ENCODE measurements at regions not wholly inside any gene's neighbourhood (a gene's known extent, or its start where the extent isn't known, plus 50 kb on each side); places are given as distances from the start of the nearest gene placed in this dataset.

DNA sequence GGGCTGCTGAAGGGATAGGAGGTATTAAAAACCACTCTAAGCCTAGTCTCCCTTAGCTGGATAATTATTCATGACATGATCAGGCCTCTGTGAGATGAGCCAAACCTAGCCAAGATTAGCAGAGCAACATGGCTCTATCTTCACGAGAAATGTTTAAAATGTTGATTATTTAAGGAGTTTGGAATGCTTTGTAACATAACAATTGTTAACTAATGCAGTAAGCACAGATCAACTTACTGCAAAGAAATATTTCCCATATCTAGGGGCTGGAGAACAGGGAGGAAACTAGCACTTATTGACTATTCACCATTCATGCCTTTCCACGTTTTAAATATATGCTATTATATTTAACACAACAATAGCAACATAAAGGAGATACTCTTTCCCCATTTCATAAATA lies 833.7 kb upstream of the CHAC2 start:
- ATAC-seq (replicated peaks in 1 of 4): no peak
- Histone ChIP-seq H3K4me1 (ENCODE audit: control insufficient read depth in 1 of 2, extremely low read depth in 1 of 2, insufficient read depth in 2 of 2, low read length in 2 of 2) (no peaks in the 10 kb centered on the region), H3K9me3 (no peaks in the 10 kb centered on the region), H3K27ac (ENCODE audit: low read length) (no peak overlapping the region), H3K4me3 (ENCODE audit: control insufficient read depth in 1 of 2, extremely low read depth in 1 of 2, low read length in 1 of 2) (no peak overlapping the region), H3K27me3 (replicated peaks in 1 of 2; ENCODE audit: control insufficient read depth in 2 of 2, extremely low read depth in 1 of 2, insufficient read depth in 2 of 2, low read length in 1 of 2) (no peaks in the 10 kb centered on the region), H3K36me3 (ENCODE audit: control insufficient read depth in 2 of 2, extremely low read depth in 1 of 2, insufficient read depth in 1 of 2, low read length in 1 of 2) (no peaks in the 10 kb centered on the region)
- CTCF ChIA-PET: no interaction called here
- Mint-ChIP-seq H3K4me1 (no peaks in the 10 kb centered on the region), H3K27ac (no peak overlapping the region), H3K36me3 (no peaks in the 10 kb centered on the region), H3K9me3 (peaks cover 6 to 14% (median 13%) of the 10 kb centered on the region in 3 donors), H3K27me3 (no peaks in the 10 kb centered on the region), H3K4me3 (no peak overlapping the region)
- WGBS (ENCODE audit: insufficient coverage): no CpG with 5 or more reads among the region's 2 CpGs
- POLR2A ChIA-PET: no interaction called here
- DNase-seq: no peak

GRCh38 chr2:52931660-52932059 lies 835.9 kb upstream of the CHAC2 start:
- no peaks in the 10 kb centered on the region for H3K36me3 Mint-ChIP-seq
- peaks cover 6 to 17% (median 14%) of the 10 kb centered on the region in 3 donors for H3K9me3 Mint-ChIP-seq
- no peaks in the 10 kb centered on the region for H3K4me1 ChIP-seq (ENCODE audit: control insufficient read depth in 1 of 2, extremely low read depth in 1 of 2, insufficient read depth in 2 of 2, low read length in 2 of 2)
- CTCF ChIA-PET: no interaction called here
- no peaks in the 10 kb centered on the region for H3K27me3 ChIP-seq (replicated peaks in 1 of 2; ENCODE audit: control insufficient read depth in 2 of 2, extremely low read depth in 1 of 2, insufficient read depth in 2 of 2, low read length in 1 of 2)
- no peak overlapping the region for H3K4me3 Mint-ChIP-seq
- no peaks in the 10 kb centered on the region for H3K9me3 ChIP-seq
- POLR2A ChIA-PET: no interaction called here
- H3K4me1 Mint-ChIP-seq: no peaks in the 10 kb centered on the region
- no peaks in the 10 kb centered on the region for H3K36me3 ChIP-seq (ENCODE audit: control insufficient read depth in 2 of 2, extremely low read depth in 1 of 2, insufficient read depth in 1 of 2, low read length in 1 of 2)
- ATAC-seq (replicated peaks in 1 of 4): no peak
- no peaks in the 10 kb centered on the region for H3K27me3 Mint-ChIP-seq
- no peak for DNase-seq
- no peak overlapping the region for H3K27ac Mint-ChIP-seq
- no CpG with 5 or more reads among the region's 1 CpG for WGBS (ENCODE audit: insufficient coverage)
- no peak overlapping the region for H3K4me3 ChIP-seq (ENCODE audit: control insufficient read depth in 1 of 2, extremely low read depth in 1 of 2, low read length in 1 of 2)
- H3K27ac ChIP-seq (ENCODE audit: low read length): no peak overlapping the region

GRCh38 chr2:52929412-52929811 lies 838.2 kb upstream of the CHAC2 start:
- Mint-ChIP-seq H3K4me3 (no peak overlapping the region), H3K27ac (no peak overlapping the region), H3K36me3 (no peaks in the 10 kb centered on the region), H3K9me3 (peaks cover 9 to 20% (median 18%) of the 10 kb centered on the region in 3 donors), H3K4me1 (no peaks in the 10 kb centered on the region), H3K27me3 (no peaks in the 10 kb centered on the region)
- Histone ChIP-seq H3K27ac (ENCODE audit: low read length) (no peak overlapping the region), H3K9me3 (no peaks in the 10 kb centered on the region), H3K4me1 (ENCODE audit: control insufficient read depth in 1 of 2, extremely low read depth in 1 of 2, insufficient read depth in 2 of 2, low read length in 2 of 2) (no peaks in the 10 kb centered on the region), H3K4me3 (ENCODE audit: control insufficient read depth in 1 of 2, extremely low read depth in 1 of 2, low read length in 1 of 2) (no peak overlapping the region), H3K27me3 (replicated peaks in 1 of 2; ENCODE audit: control insufficient read depth in 2 of 2, extremely low read depth in 1 of 2, insufficient read depth in 2 of 2, low read length in 1 of 2) (no peaks in the 10 kb centered on the region), H3K36me3 (ENCODE audit: control insufficient read depth in 2 of 2, extremely low read depth in 1 of 2, insufficient read depth in 1 of 2, low read length in 1 of 2) (no peaks in the 10 kb centered on the region)
- ChIA-PET CTCF (no interaction called here), POLR2A (no interaction called here)
- WGBS (ENCODE audit: insufficient coverage): 90% methylated on average over 4 of the region's 4 CpGs
- DNase-seq: no peak
- ATAC-seq (replicated peaks in 1 of 4): no peak

GRCh38 chr2:52919673-52920072 lies 847.9 kb upstream of the CHAC2 start:
- WGBS (ENCODE audit: insufficient coverage): 100% methylated on average over 2 of the region's 4 CpGs

GRCh38 chr2:52918551-52918950 lies 849.1 kb upstream of the CHAC2 start:
- Mint-ChIP-seq H3K4me3 (no peak overlapping the region), H3K27me3 (no peaks in the 10 kb centered on the region), H3K36me3 (no peaks in the 10 kb centered on the region), H3K27ac (no peak overlapping the region), H3K4me1 (no peaks in the 10 kb centered on the region), H3K9me3 (no peaks in the 10 kb centered on the region)
- Histone ChIP-seq H3K27me3 (replicated peaks in 1 of 2; ENCODE audit: control insufficient read depth in 2 of 2, extremely low read depth in 1 of 2, insufficient read depth in 2 of 2, low read length in 1 of 2) (no peaks in the 10 kb centered on the region), H3K4me1 (ENCODE audit: control insufficient read depth in 1 of 2, extremely low read depth in 1 of 2, insufficient read depth in 2 of 2, low read length in 2 of 2) (no peaks in the 10 kb centered on the region), H3K36me3 (ENCODE audit: control insufficient read depth in 2 of 2, extremely low read depth in 1 of 2, insufficient read depth in 1 of 2, low read length in 1 of 2) (no peaks in the 10 kb centered on the region), H3K9me3 (no peaks in the 10 kb centered on the region), H3K4me3 (ENCODE audit: control insufficient read depth in 1 of 2, extremely low read depth in 1 of 2, low read length in 1 of 2) (no peak overlapping the region), H3K27ac (ENCODE audit: low read length) (no peak overlapping the region)
- ATAC-seq (replicated peaks in 1 of 4) (no peak), DNase-seq (no peak)
- no CpG with 5 or more reads among the region's 1 CpG for WGBS (ENCODE audit: insufficient coverage)
- CTCF ChIA-PET: no interaction called here
- POLR2A ChIA-PET: no interaction called here

More at GRCh38 chr2:52919673-52920072, 847.9 kb upstream of the CHAC2 start:
- no peak for DNase-seq
- Mint-ChIP-seq H3K27me3 (no peaks in the 10 kb centered on the region), H3K9me3 (peaks cover 0 to 4% (median 3%) of the 10 kb centered on the region in 3 donors), H3K4me3 (no peak overlapping the region), H3K4me1 (no peaks in the 10 kb centered on the region), H3K27ac (no peak overlapping the region), H3K36me3 (no peaks in the 10 kb centered on the region)
- ATAC-seq (replicated peaks in 1 of 4): no peak
- H3K27me3 ChIP-seq (replicated peaks in 1 of 2; ENCODE audit: control insufficient read depth in 2 of 2, extremely low read depth in 1 of 2, insufficient read depth in 2 of 2, low read length in 1 of 2): no peaks in the 10 kb centered on the region
- ChIA-PET POLR2A (no interaction called here), CTCF (no interaction called here)
- no peak overlapping the region for H3K27ac ChIP-seq (ENCODE audit: low read length)
- no peaks in the 10 kb centered on the region for H3K36me3 ChIP-seq (ENCODE audit: control insufficient read depth in 2 of 2, extremely low read depth in 1 of 2, insufficient read depth in 1 of 2, low read length in 1 of 2)
- no peak overlapping the region for H3K4me3 ChIP-seq (ENCODE audit: control insufficient read depth in 1 of 2, extremely low read depth in 1 of 2, low read length in 1 of 2)
- H3K9me3 ChIP-seq: no peaks in the 10 kb centered on the region
- no peaks in the 10 kb centered on the region for H3K4me1 ChIP-seq (ENCODE audit: control insufficient read depth in 1 of 2, extremely low read depth in 1 of 2, insufficient read depth in 2 of 2, low read length in 2 of 2)

DNA sequence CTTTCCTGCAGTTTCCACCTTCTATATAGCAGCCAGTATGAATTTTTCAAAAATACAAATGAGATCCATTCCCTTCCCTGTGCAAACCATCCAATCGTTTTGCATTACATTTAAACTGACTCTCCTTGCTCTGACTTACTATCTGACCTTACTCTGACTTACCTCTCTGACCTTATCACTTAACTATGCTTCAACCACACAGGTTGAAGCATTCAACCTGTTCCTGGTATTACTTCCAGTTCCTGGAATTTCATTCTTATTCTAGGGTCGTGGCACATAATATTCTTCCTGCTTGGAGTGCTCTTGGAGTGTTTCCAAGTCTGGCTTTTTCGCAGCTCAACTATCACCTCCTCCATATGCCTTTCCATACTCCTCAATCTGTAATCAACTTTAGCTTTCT lies 850.6 kb upstream of the CHAC2 start:
- CTCF ChIA-PET: interaction anchor here in 1 of 2 donors (0.6 kb wide), 1 partner anchor 85 kb away, joined by 3 read pairs; no protein-coding TSS in a partner anchor
- H3K4me1 Mint-ChIP-seq: no peaks in the 10 kb centered on the region
- POLR2A ChIA-PET: no interaction called here
- no peak for ATAC-seq (replicated peaks in 1 of 4)
- no peaks in the 10 kb centered on the region for H3K9me3 ChIP-seq
- 31% methylated on average over 2 of the region's 3 CpGs for WGBS (ENCODE audit: insufficient coverage)
- no peaks in the 10 kb centered on the region for H3K36me3 Mint-ChIP-seq
- no peak overlapping the region for H3K27ac ChIP-seq (ENCODE audit: low read length)
- H3K4me1 ChIP-seq (ENCODE audit: control insufficient read depth in 1 of 2, extremely low read depth in 1 of 2, insufficient read depth in 2 of 2, low read length in 2 of 2): no peaks in the 10 kb centered on the region
- no peaks in the 10 kb centered on the region for H3K27me3 ChIP-seq (replicated peaks in 1 of 2; ENCODE audit: control insufficient read depth in 2 of 2, extremely low read depth in 1 of 2, insufficient read depth in 2 of 2, low read length in 1 of 2)
- no peak overlapping the region for H3K4me3 ChIP-seq (ENCODE audit: control insufficient read depth in 1 of 2, extremely low read depth in 1 of 2, low read length in 1 of 2)
- H3K36me3 ChIP-seq (ENCODE audit: control insufficient read depth in 2 of 2, extremely low read depth in 1 of 2, insufficient read depth in 1 of 2, low read length in 1 of 2): no peaks in the 10 kb centered on the region
- DNase-seq: no peak
- H3K4me3 Mint-ChIP-seq: no peak overlapping the region
- no peaks in the 10 kb centered on the region for H3K27me3 Mint-ChIP-seq
- no peak overlapping the region for H3K27ac Mint-ChIP-seq
- no peaks in the 10 kb centered on the region for H3K9me3 Mint-ChIP-seq

- no peak for DNase-seq
- Histone ChIP-seq H3K9me3 (no peaks in the 10 kb centered on the region), H3K27me3 (replicated peaks in 1 of 2; ENCODE audit: control insufficient read depth in 2 of 2, extremely low read depth in 1 of 2, insufficient read depth in 2 of 2, low read length in 1 of 2) (no peaks in the 10 kb centered on the region), H3K4me1 (ENCODE audit: control insufficient read depth in 1 of 2, extremely low read depth in 1 of 2, insufficient read depth in 2 of 2, low read length in 2 of 2) (no peaks in the 10 kb centered on the region), H3K4me3 (ENCODE audit: control insufficient read depth in 1 of 2, extremely low read depth in 1 of 2, low read length in 1 of 2) (no peak overlapping the region), H3K36me3 (ENCODE audit: control insufficient read depth in 2 of 2, extremely low read depth in 1 of 2, insufficient read depth in 1 of 2, low read length in 1 of 2) (no peaks in the 10 kb centered on the region), H3K27ac (ENCODE audit: low read length) (no peak overlapping the region)
- H3K36me3 Mint-ChIP-seq: no peaks in the 10 kb centered on the region
- peaks cover 14 to 22% (median 17%) of the 10 kb centered on the region in 3 donors for H3K9me3 Mint-ChIP-seq
- CTCF ChIA-PET: no interaction called here
- no peak overlapping the region for H3K27ac Mint-ChIP-seq
- whole genome bisulfite sequencing (ENCODE audit: insufficient coverage): 25% methylated on average over 1 of the region's 1 CpG
- no peak for ATAC-seq (replicated peaks in 1 of 4)
- POLR2A ChIA-PET: no interaction called here
- no peak overlapping the region for H3K4me3 Mint-ChIP-seq
- H3K4me1 Mint-ChIP-seq: no peaks in the 10 kb centered on the region
- no peaks in the 10 kb centered on the region for H3K27me3 Mint-ChIP-seq
Measured at GRCh38 chr2:52904355-52904891, 863.2 kb upstream of the CHAC2 start.
